Myocyte (in vitro differentiated cells): ENCODE measurements at regions not wholly inside any gene's neighbourhood (a gene's known extent, or its start where the extent isn't known, plus 50 kb on each side); places are given as distances from the start of the nearest gene placed in this dataset.

Source experiments
- DNase-seq: peaks from one replicate; pipeline ENCODE4 v3.0.0-alpha.2; 2012; ENCODE audit warnings: low read depth

GRCh38 chr1:95370691-95371562, 136.9 kb downstream of the RWDD3 start:
- DNase-seq: no peak

- no peak for DNase-seq
Measured at GRCh38 chr1:95371666-95372282, 137.8 kb downstream of the RWDD3 start.

- DNase-seq: no peak
Measured at GRCh38 chr1:95375174-95375573, 141.2 kb downstream of the RWDD3 start.

- DNase-seq: no peak
Measured at GRCh38 chr1:95380909-95381308, 146.9 kb downstream of the RWDD3 start.

GRCh38 chr1:95382000-95382786, 148.2 kb downstream of the RWDD3 start:
- DNase-seq: no peak

- no peak for DNase-seq
Measured at GRCh38 chr1:95383111-95383510, 149.1 kb downstream of the RWDD3 start.

- peak; percentile 11 for DNase-seq
Measured at GRCh38 chr1:95384567-95384966, 150.6 kb downstream of the RWDD3 start.

- no peak for DNase-seq
Measured at GRCh38 chr1:95386371-95386770, 152.4 kb downstream of the RWDD3 start.

- DNase-seq: no peak
Measured at GRCh38 chr1:95386915-95387314, 152.9 kb downstream of the RWDD3 start.

GRCh38 chr1:95388031-95388430, 154.0 kb downstream of the RWDD3 start:
- no peak for DNase-seq

GRCh38 chr1:95393434-95393833, 159.4 kb downstream of the RWDD3 start:
- no peak for DNase-seq

GRCh38 chr1:95396557-95396956, 162.5 kb downstream of the RWDD3 start:
- DNase-seq: no peak

GRCh38 chr1:95402780-95403179, 168.8 kb downstream of the RWDD3 start:
- DNase-seq: no peak

- no peak for DNase-seq
Measured at GRCh38 chr1:95406279-95406678, 172.3 kb downstream of the RWDD3 start.

GRCh38 chr1:95407131-95407885, 173.3 kb downstream of the RWDD3 start:
- no peak for DNase-seq

- DNase-seq: no peak
Measured at GRCh38 chr1:95407886-95408291, 173.9 kb downstream of the RWDD3 start.

GRCh38 chr1:95408507-95409136, 174.6 kb downstream of the RWDD3 start:
- no peak for DNase-seq

GRCh38 chr1:95409276-95409675, 175.3 kb downstream of the RWDD3 start:
- DNase-seq: no peak

- no peak for DNase-seq
Measured at GRCh38 chr1:95409901-95410300, 175.9 kb downstream of the RWDD3 start.

- DNase-seq: no peak
Measured at GRCh38 chr1:95415146-95415545, 181.1 kb downstream of the RWDD3 start.

- no peak for DNase-seq
Measured at GRCh38 chr1:95426772-95427171, 192.8 kb downstream of the RWDD3 start.
